ENCODE measurements at regions not wholly inside any gene's neighbourhood (a gene's known extent, or its start where the extent isn't known, plus 50 kb on each side); places are given as distances from the start of the nearest gene placed in this dataset.

DNA sequence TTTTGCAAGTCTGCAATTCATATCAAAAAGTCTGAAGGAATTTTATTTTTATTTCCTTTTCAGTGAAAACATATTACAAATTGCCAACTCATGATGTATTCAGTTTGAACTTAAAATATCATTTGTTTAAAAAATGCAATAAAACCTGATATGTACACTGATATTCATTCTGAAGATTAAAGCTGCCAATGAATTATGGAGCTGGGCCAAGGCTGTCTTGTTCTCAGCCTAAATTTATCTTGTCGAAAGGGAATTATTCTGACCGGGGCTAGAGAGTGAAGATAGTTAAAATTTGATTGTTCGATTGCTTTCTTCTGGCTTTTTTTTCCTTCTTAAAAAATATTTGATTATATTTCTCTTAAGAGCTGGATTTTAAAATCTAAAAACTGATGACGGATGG is 54.0 kb upstream of the RBFOX1 start:
- no peaks in the 10 kb centered on the region for H3K9me2 ChIP-seq (replicated peaks; ENCODE audit: control insufficient read depth, low read length)
- TF ChIP-seq, protein P1, sequence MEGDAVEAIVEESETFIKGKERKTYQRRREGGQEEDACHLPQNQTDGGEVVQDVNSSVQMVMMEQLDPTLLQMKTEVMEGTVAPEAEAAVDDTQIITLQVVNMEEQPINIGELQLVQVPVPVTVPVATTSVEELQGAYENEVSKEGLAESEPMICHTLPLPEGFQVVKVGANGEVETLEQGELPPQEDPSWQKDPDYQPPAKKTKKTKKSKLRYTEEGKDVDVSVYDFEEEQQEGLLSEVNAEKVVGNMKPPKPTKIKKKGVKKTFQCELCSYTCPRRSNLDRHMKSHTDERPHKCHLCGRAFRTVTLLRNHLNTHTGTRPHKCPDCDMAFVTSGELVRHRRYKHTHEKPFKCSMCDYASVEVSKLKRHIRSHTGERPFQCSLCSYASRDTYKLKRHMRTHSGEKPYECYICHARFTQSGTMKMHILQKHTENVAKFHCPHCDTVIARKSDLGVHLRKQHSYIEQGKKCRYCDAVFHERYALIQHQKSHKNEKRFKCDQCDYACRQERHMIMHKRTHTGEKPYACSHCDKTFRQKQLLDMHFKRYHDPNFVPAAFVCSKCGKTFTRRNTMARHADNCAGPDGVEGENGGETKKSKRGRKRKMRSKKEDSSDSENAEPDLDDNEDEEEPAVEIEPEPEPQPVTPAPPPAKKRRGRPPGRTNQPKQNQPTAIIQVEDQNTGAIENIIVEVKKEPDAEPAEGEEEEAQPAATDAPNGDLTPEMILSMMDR (IDR thresholded peaks at IDR 0.05; ENCODE audit: low read depth, low read length, poor library complexity, severe bottlenecking), result no peak
- TF ChIP-seq EZH2phosphoT487 (IDR thresholded peaks at IDR 0.05; ENCODE audit: borderline replicate concordance, low read length), result no peak
- H3K27ac ChIP-seq (ENCODE audit: low read depth, low read length), result no peak overlapping the region
- H3K4me1 ChIP-seq (ENCODE audit: control insufficient read depth, low read length), result no peaks in the 10 kb centered on the region
- H3K36me3 ChIP-seq (ENCODE audit: control insufficient read depth, low read length), result no peaks in the 10 kb centered on the region
- no peaks in the 10 kb centered on the region for H3K79me2 ChIP-seq (ENCODE audit: control insufficient read depth, low read length)
- H3K27me3 ChIP-seq (ENCODE audit: control insufficient read depth, low read length), result no peaks in the 10 kb centered on the region
- no peak overlapping the region for H3K4me2 ChIP-seq (ENCODE audit: low read length)
- no peaks in the 10 kb centered on the region for H4K20me1 ChIP-seq (ENCODE audit: control insufficient read depth, insufficient read depth, low read depth, low read length)
- H3K4me3 ChIP-seq (ENCODE audit: low read length), result no peak overlapping the region
- no peaks in the 10 kb centered on the region; the same call in 1 of the 2 replicates for H3K9me3 ChIP-seq (ENCODE audit: control insufficient read depth, insufficient read depth, low read length)
- H3F3A ChIP-seq (ENCODE audit: control insufficient read depth, insufficient read depth), result no peaks in the 10 kb centered on the region

DNA sequence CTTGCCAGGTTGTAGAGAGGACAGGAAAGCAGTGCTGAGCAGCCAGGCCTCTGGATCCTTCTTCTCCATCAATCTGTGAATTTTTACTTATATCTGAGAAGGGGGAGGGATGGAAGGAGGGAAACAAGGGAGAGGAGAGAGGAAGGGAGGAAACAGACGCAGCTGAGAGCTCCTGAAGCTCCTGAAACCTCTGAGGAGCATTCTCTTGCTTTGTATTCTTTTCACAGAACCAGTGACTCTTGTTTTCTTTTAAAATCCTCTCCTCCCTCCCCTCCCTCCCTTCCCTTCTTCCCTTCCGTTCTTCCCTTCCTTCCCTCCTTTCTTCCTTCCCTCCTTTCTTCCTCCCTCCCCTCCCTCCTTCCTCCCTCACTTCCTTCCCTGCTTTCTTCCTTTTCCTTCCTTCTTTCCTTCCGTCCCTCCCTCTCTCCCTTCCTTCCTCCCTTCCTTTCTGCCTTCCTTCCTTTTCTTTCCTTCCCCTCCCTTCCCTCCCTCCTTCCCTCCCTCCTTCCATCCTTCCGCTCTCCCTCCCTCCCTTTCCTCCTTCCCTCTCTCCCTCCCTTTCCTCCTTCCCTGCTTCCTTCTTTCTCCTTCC is 60.0 kb upstream of the RBFOX1 start:
- Histone ChIP-seq H3K9me2 (replicated peaks; ENCODE audit: control insufficient read depth, low read length) (no peaks in the 10 kb centered on the region), H3K9me3 (ENCODE audit: control insufficient read depth, insufficient read depth, low read length) (no peaks in the 10 kb centered on the region), H3K4me2 (ENCODE audit: low read length) (no peak overlapping the region), H4K20me1 (ENCODE audit: control insufficient read depth, insufficient read depth, low read depth, low read length) (no peaks in the 10 kb centered on the region), H3K4me1 (ENCODE audit: control insufficient read depth, low read length) (no peaks in the 10 kb centered on the region), H3K27ac (ENCODE audit: low read depth, low read length) (no peak overlapping the region), H3K4me3 (ENCODE audit: low read length) (no peak overlapping the region), H3K27me3 (ENCODE audit: control insufficient read depth, low read length) (no peaks in the 10 kb centered on the region), H3K79me2 (ENCODE audit: control insufficient read depth, low read length) (no peaks in the 10 kb centered on the region), H3K36me3 (ENCODE audit: control insufficient read depth, low read length) (no peaks in the 10 kb centered on the region), H3F3A (ENCODE audit: control insufficient read depth, insufficient read depth) (no peaks in the 10 kb centered on the region)
- no peak for TF ChIP-seq EZH2phosphoT487 (IDR thresholded peaks at IDR 0.05; ENCODE audit: borderline replicate concordance, low read length)
- TF ChIP-seq, protein P1 (IDR thresholded peaks at IDR 0.05; ENCODE audit: low read depth, low read length, poor library complexity, severe bottlenecking), result no peak

DNA sequence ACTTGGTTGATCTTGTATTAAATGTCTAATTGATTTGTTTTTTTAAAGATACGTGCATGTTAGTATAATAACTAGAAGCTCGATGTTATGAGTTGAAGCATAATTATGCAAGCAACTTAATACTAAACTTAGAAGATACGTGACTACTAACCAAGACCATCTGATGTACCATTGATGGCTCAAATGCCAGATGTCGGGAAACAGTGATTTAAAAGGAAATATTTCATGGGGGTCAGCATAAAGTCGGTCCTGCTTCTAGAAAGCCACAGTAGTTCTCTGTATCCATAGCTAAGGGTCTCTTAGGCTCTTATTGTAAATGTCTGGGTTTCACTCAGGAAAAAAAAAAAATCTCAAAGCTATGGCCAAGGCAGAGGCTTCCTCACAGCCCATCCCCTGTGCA is 61.2 kb upstream of the RBFOX1 start:
- Histone ChIP-seq H3K9me3 (ENCODE audit: control insufficient read depth, insufficient read depth, low read length) (no peaks in the 10 kb centered on the region), H3F3A (ENCODE audit: control insufficient read depth, insufficient read depth) (no peaks in the 10 kb centered on the region), H3K4me2 (ENCODE audit: low read length) (no peak overlapping the region), H4K20me1 (ENCODE audit: control insufficient read depth, insufficient read depth, low read depth, low read length) (no peaks in the 10 kb centered on the region), H3K27me3 (ENCODE audit: control insufficient read depth, low read length) (no peaks in the 10 kb centered on the region), H3K9me2 (replicated peaks; ENCODE audit: control insufficient read depth, low read length) (no peaks in the 10 kb centered on the region), H3K4me1 (ENCODE audit: control insufficient read depth, low read length) (no peaks in the 10 kb centered on the region), H3K27ac (ENCODE audit: low read depth, low read length) (no peak overlapping the region), H3K36me3 (ENCODE audit: control insufficient read depth, low read length) (no peaks in the 10 kb centered on the region), H3K4me3 (ENCODE audit: low read length) (no peak overlapping the region), H3K79me2 (ENCODE audit: control insufficient read depth, low read length) (no peaks in the 10 kb centered on the region)
- TF ChIP-seq EZH2phosphoT487 (IDR thresholded peaks at IDR 0.05; ENCODE audit: borderline replicate concordance, low read length), result no peak
- TF ChIP-seq, protein P1 (IDR thresholded peaks at IDR 0.05; ENCODE audit: low read depth, low read length, poor library complexity, severe bottlenecking), result no peak
